ENCODE measurements at regions not wholly inside any gene's neighbourhood (a gene's known extent, or its start where the extent isn't known, plus 50 kb on each side); places are given as distances from the start of the nearest gene placed in this dataset.

DNA sequence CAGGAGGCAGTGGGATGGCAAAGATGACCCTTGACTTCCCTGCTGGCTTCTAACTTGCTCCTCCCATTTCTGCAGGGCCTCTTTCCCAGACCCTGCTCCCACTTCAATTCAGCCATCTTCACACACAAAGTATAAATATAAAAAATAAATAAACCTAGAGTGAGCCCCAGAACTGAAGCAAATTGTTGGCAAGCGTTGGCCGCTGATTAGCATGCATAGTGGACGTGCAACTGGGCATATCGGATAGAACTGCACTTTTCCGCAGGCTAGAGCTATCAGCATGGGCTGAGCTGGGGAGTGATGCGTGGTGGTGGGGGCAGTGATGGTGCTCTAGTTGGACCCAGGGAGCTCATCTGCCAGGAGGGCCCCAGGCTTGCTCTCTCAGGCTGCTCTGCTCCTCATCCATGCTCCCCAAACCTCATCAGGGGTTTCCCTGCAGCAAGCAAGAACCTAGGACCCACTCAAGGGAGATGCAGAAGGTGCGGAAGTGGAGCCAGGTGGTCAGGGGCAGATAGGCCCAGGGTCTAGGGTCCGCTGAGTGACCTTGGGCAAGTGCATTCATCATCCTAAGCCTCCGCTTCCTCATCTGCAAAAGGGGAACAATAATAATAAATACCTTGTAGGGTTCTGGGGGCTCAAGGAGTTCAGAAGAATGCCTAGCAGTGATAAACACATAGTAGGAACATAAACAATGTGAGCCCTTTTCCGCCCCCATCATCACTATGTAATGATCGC lies 146.8 kb upstream of the PJA1 start:
- TF ChIP-seq, protein P1, sequence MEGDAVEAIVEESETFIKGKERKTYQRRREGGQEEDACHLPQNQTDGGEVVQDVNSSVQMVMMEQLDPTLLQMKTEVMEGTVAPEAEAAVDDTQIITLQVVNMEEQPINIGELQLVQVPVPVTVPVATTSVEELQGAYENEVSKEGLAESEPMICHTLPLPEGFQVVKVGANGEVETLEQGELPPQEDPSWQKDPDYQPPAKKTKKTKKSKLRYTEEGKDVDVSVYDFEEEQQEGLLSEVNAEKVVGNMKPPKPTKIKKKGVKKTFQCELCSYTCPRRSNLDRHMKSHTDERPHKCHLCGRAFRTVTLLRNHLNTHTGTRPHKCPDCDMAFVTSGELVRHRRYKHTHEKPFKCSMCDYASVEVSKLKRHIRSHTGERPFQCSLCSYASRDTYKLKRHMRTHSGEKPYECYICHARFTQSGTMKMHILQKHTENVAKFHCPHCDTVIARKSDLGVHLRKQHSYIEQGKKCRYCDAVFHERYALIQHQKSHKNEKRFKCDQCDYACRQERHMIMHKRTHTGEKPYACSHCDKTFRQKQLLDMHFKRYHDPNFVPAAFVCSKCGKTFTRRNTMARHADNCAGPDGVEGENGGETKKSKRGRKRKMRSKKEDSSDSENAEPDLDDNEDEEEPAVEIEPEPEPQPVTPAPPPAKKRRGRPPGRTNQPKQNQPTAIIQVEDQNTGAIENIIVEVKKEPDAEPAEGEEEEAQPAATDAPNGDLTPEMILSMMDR (IDR thresholded peaks at IDR 0.05), result no peak
- no peak for TF ChIP-seq POLR2A (IDR thresholded peaks at IDR 0.05)
- no peak for TF ChIP-seq EP300 (IDR thresholded peaks at IDR 0.05)
- no peak for TF ChIP-seq POLR2AphosphoS5 (IDR thresholded peaks at IDR 0.05)

Measured in gastroesophageal sphincter (tissue), 3 donors.